GM03348 (cell line): ENCODE measurements at regions not wholly inside any gene's neighbourhood (a gene's known extent, or its start where the extent isn't known, plus 50 kb on each side); places are given as distances from the start of the nearest gene placed in this dataset.
"Not testable (repeated sequence)": the region's sequence is repeated elsewhere in the genome, so short reads cannot be mapped to it uniquely, and the experiment has no call there.

Source experiments
- DNase-seq: peaks from one replicate; pipeline ENCODE4 v3.0.0; 2012; ENCODE audit warnings: low spot score

DNA sequence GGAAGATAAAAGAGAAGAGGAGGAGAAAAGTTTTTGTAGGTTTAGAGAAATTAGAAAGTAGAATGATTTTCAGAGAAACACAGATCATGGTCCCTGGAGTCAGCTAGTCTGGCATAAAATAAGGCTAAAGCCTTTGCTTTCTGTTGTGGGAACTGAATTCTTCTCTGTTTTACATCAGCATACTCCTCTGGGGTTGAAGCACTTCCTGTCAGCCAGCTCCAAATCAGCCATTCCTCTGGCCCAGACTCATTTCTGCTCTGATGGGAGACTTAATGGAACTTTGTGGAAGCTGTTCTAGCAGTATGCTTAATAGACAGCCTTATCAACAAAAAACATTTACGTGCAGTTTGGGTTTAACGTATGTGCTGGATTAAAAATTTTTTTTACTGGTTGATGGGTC is 143.2 kb downstream of the HMHB1 start:
- peak; percentile 39 for DNase-seq

DNA sequence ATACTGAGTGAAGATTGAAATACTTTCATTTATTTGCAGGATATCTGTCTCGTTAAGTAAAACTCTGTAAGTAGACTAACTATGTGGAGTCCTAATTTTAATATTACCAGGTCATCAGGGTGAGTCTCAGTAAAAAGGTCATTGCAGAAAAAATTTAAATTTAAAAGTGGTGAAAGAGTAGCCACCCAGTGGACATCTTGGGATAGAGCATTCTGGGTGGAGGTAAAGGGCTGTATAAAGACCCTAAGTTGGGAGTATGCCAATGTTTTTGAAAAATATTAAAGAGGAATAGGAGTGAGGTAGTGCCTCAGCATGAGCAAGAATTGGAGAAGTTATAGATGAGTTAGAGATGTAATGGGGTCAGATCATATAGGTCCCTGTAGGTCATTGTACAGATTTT is 145.5 kb downstream of the HMHB1 start:
- no peak for DNase-seq

DNA sequence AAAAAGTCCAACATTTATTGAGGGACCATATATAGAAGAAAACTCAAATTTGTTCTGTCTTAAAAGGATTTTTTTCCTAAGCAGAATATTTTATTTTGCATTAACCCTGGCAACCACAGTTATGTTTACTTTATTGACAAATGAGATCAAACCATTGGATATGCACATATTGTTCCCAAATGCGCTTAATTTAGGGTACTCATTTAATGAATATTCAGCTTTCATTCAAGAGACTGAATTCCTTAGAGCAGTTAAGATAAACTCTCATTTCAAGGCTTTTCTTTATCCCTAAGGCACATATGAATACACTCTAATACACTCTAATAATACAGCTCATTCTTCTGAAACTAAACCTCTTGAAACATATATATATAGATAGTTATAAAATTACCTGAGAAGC is 150.2 kb downstream of the HMHB1 start:
- DNase-seq: no peak

GRCh38 chr5:143964919-143965318 is 153.0 kb downstream of the HMHB1 start:
- no peak for DNase-seq

- no peak for DNase-seq
These were observed 154.3 kb downstream of the HMHB1 start for GRCh38 chr5:143966280-143966679.

DNA sequence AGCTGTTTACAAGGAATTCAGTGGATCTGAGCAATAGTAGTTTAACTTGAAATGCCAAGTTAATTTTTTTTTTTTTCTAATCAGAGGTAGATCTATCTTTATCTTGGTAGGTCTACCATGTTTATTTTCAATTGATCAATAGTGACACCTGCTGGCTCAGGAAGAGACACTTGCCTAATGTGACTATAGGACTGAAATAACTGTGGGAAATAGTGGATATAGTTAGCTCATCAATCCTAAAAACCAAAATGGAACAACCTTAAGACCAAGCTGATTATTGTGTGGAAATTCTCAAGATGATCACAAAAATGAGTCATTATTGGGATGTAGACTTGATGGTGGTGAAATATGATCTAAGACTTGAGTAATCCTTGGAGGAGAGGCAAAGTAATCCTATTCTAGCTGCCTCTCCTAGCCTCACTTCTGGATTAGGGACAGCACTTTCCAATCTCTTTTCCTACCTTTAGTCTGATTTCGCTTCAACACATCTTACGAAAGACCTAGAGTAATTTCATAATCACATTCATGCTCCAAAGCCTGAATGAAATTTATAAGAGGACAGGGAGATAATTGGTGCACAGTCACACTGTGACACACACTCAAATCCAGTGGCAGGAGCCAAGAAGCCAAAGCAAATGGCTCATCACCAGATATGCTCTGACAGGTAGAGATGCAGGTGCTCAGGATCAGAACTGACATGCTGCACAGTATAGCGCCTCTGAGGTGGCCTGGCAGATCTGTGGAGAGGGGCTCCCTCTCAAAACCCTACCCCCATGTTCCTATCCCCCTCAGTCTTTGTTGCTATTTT is 156.3 kb downstream of the HMHB1 start:
- DNase-seq: peak; percentile 59

- DNase-seq: no peak
These were observed 158.2 kb downstream of the HMHB1 start for GRCh38 chr5:143970159-143970558.

GRCh38 chr5:143972068-143972467 is 160.1 kb downstream of the HMHB1 start:
- DNase-seq: no peak

- no peak for DNase-seq
These were observed 164.1 kb downstream of the HMHB1 start for GRCh38 chr5:143976055-143976454.

DNA sequence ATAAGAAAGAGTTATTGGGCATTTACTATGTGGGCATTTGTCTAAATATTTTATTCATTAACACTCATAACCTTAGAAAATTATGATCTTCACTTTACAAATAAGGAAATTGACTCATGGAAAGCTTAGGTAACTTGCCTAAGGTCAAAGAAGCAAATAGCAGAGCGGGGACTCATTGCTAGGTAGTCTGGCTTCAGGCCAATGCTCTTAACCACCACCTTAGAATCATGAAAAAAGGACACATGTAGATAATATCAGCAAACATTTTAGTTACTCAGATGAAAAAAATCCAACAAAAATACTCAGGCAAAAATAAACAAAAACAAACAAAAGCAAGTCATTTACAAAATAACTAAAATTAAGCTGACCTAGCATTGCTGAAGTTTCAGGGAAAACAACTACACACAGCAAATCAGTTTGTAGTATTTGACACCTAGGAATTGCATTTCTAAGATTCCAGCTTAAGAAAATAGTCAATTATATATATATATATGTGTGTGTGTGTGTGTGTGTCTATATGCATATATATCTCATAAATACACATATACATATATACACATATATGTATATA is 166.0 kb downstream of the HMHB1 start:
- DNase-seq: no peak

- no peak for DNase-seq
These were observed 167.2 kb downstream of the HMHB1 start for GRCh38 chr5:143979044-143979690.

- no peak for DNase-seq
These were observed 168.5 kb downstream of the HMHB1 start for GRCh38 chr5:143980506-143980905.

GRCh38 chr5:143982957-143983356 is 171.0 kb downstream of the HMHB1 start:
- not testable (repeated sequence) for DNase-seq

DNA sequence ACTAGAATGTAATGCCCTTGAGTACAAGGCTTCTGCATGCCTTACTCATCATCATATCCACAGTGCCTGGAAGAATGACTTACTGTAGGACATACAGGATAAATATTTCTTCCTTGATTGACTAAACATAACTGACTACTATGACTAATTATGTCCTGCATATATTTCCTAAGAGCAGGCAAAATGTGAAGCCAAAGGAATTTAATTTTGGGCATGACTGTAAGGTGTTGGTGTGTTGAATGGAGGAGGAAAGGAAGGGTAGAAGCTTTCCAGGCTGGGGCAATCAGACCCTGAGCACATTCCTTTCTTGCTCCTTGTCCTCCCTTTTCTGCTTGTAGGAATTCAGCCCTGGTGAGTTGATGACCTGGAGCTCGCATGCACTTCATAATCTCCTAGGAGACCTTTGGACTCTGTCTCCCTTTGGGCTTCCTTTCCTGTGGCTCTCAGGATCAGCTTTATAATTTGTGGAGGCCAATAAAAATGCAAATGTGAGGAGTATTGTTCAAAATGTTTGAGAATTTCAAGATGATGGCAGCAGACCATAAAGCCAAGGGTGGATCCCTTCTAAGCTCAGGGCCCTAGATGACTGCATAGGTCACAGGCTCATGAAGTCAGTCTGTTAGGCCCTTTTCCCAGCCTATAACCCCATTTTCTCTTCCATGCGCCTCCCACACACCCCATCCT is 174.0 kb downstream of the HMHB1 start:
- peak; percentile 63 for DNase-seq

DNA sequence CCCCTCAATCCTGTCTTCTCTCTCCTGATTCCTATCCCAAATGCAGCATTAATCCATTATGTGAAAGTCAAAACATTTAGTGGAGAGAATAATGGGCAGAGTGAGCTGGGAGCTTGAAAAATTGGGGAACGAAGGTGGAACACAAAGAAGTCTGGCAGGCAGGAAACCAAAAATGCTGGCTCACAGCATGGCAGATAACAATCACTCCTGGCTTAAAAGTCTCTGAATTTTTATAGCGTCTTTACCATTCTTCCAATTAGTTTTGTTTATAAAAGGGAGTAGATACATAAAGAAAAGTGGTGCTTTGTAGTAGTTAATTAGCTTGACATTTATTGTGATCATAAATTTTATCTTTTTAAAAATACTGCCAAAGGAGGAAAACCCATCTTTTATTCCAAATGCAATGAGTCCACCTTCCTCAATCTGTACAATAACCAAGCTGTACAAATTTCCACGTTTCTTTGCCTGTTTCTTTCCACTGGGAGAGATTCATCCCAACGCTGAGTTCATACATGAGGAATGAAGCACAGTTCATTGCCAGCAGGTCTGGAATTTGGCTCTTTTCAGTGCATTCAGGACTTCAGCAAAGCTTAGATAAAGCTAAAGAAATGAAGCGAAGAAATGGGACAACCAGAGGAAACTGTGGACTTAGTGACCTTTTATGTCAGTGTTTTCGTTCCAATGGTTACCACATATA is 174.7 kb downstream of the HMHB1 start:
- DNase-seq: peak; percentile 70

DNA sequence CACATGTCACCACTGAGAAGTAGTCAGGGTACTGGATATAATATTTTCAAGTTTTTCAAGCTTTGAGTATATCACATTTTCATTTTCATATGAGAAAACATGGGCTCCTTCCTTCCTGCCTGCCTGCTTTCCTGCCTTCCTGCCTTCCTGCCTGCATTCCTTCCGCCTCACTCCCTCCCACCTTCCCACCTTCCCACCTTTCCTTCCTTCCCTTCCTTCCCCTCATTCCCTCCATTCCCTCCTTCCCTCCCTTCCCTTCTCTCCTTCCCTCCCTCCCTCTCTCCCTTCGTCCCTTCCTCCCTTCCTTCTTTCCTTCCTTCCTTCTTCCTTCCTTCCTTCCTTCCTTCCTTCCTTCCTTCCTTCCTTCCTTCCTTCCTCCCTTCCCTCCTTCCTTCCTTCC is 175.3 kb downstream of the HMHB1 start:
- no peak for DNase-seq

DNA sequence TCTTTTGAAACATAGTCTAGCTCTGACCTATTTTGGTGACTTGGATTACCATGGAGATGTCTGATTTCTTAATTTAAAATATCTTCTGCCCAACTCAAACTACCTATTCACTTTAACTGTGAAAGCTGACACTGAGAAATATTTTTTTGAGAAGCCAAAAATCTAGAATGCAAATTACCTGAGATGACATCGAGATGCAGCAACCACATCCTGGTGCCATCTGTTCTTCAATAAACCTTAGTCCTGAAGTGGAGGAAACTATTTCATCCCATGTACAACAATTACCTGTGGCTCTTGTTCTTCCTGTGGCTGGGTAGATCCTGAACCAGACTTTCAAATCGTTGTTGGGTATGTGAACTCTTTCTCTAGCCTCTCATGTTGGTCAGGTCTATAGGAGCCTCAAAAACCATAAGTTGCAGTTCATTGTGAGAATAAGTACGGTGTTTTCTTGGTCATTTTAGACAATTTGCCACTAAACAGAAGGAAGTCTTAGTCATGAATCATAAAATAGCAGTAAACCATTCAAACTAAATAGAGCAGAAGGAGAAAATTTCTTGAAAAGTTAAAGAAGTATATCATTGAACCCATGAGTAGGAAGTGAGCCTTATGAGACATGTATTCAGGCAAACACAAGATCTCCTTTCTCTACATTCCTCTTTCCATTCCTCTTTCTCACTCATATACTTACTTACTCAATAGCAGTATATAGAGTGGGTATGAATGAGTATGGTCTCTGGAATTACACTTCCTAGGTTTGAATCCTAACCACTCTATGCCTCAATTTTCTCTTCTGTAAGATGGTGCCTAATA is 176.0 kb downstream of the HMHB1 start:
- DNase-seq: no peak

DNA sequence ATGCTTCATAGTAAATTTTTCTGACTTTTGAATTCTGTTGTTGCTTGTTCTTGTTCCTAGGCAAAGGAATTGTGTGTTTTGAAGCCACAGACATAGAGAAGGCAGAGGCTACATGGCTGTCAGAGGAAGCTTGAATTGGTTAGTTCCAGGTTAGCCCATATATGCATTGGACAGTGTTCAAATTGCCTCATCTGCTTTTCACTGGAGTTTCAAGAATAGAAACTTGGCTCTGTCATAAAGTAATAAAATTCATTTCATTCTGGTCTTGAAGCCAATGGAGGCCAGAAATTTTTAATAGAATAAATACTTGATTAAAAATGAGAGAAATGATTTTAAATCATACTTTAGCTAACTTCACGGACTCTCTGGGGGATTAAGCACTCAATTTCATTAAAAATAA is 178.0 kb downstream of the YIPF5 start:
- no peak for DNase-seq

DNA sequence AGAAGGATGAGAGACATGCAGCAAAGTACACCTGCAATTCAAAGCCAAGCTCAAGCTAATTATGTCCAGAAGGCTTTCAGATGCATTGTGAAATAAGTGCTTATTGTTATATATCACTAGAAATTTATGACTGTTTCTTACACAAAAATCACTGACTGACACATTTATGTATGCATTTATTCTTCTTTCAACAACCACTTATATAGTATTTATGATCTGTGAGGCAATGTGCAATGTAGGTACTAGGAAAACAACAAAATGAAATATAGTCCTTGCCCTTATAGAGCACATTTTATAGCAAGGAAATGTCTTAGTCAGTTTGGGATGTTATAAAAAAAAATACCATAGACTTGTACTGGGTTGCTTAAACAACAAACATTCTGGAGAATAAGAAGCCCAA is 167.6 kb downstream of the YIPF5 start:
- DNase-seq: no peak

DNA sequence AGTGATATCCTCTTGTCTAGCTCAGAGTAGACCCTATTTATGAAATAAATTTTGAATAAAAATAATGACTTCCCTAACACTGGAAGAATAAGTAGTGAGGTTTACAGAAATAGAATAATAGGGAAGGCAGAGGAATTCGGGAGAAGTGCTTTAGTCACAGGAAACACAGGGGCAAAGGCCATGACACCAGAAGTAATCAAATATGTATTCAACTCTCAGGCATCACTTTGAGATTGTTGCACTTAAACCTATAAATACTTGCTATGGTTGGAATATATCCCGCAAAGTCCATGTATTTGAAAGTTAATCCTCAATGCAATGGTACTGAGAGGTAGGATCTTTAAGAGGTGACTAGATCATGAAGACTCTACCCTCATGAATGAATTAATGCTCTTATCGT is 166.8 kb downstream of the YIPF5 start:
- DNase-seq: no peak

GRCh38 chr5:144004146-144004545 is 166.3 kb downstream of the YIPF5 start:
- DNase-seq: no peak
